Skeletal muscle satellite cell (primary cell): ENCODE measurements at regions not wholly inside any gene's neighbourhood (a gene's known extent, or its start where the extent isn't known, plus 50 kb on each side); places are given as distances from the start of the nearest gene placed in this dataset.

ENCODE experiments used
- H3K27me3 ChIP-seq: 2 replicates; pipeline ENCODE4 v1.7.0; 2013; ENCODE audit warnings: low read length; ENCODE audit not compliant: control insufficient read depth, insufficient read depth
- H3K36me3 ChIP-seq: 2 replicates; pipeline ENCODE4 v1.7.0; 2013; ENCODE audit warnings: mild to moderate bottlenecking, control low read depth, low read length; ENCODE audit not compliant: insufficient read depth
- H3K4me1 ChIP-seq: 2 replicates; pipeline ENCODE4 v1.7.0; 2013; ENCODE audit warnings: low read length; ENCODE audit not compliant: control insufficient read depth, insufficient read depth
- H3K4me2 ChIP-seq: 2 replicates; pipeline ENCODE4 v1.7.0; 2013; ENCODE audit warnings: mild to moderate bottlenecking, low read length
- H3K4me3 ChIP-seq: 2 replicates; pipeline ENCODE4 v1.7.0; 2013; ENCODE audit warnings: low read length
- H3K9ac ChIP-seq: 2 replicates; pipeline ENCODE4 v1.7.0; 2013; ENCODE audit warnings: mild to moderate bottlenecking, low read depth, low read length, moderate library complexity
- H3K9me3 ChIP-seq: replicated peaks from 2 replicates; pipeline ENCODE4 v1.7.0; 2013; ENCODE audit warnings: mild to moderate bottlenecking, control low read depth, low read length

DNA sequence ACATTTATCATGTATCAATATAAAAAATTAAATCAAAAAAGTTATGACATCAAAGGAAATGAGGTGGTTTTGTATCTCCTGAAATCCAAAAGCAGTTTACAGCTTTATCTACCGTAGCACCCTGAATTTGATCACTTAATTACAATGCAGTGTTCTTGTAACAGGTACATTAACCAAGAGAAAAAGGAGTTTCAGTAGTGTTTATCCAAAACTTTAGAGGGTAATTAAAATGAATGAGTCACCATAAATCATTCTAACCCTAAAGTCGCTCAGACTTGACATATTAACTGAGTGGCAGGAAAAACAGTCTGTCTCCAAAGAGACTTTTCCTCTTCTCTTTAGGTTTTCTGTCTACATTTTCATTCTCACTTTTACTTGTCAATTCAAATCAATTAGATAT, 907.6 kb upstream of the EPHA5 start:
- Histone ChIP-seq H3K9me3 (no peaks in the 10 kb centered on the region), H3K27me3 (no peaks in the 10 kb centered on the region), H3K36me3 (no peaks in the 10 kb centered on the region), H3K4me2 (no peak overlapping the region), H3K9ac (no peak overlapping the region), H3K4me1 (peaks cover 40% of the 10 kb centered on the region), H3K4me3 (no peak overlapping the region)

DNA sequence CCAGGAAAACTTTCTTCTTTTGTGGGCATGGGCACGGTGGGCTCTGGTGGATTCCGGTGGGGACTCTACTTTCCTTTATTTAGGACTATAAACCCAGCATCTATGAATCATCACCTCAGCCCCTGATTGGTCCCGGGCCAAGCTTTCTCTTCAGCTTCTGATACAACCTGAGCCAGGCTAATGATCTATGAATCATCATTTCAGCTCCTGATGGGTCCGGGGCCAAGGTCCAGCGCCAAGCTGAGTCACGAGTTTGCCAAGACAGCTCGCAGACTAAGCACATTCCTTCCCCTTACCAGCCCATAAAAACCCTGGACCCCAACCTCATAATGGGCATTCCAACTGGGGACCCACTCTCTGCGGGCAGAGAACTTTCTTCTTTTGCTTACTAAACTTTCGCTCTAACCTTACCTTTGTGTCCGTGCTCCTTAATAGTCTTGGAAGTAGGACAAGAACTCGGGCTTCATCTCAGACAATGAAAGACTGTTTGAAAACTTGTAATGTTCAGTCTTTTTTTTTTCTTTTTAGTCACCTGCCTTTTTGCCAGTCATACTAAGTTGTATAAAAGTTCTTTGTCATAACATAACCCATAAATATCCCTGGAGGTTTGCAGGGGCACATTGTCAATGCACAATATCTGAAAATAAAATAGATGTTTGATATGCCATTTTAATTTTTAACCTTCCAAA, 904.9 kb upstream of the EPHA5 start:
- Histone ChIP-seq H3K27me3 (no peaks in the 10 kb centered on the region), H3K4me3 (peak overlapping the region; percentile 52), H3K36me3 (no peaks in the 10 kb centered on the region), H3K4me1 (peaks cover 43% of the 10 kb centered on the region), H3K9ac (peak overlapping the region; percentile 64), H3K9me3 (no peaks in the 10 kb centered on the region), H3K4me2 (peak overlapping the region; percentile 72)

DNA sequence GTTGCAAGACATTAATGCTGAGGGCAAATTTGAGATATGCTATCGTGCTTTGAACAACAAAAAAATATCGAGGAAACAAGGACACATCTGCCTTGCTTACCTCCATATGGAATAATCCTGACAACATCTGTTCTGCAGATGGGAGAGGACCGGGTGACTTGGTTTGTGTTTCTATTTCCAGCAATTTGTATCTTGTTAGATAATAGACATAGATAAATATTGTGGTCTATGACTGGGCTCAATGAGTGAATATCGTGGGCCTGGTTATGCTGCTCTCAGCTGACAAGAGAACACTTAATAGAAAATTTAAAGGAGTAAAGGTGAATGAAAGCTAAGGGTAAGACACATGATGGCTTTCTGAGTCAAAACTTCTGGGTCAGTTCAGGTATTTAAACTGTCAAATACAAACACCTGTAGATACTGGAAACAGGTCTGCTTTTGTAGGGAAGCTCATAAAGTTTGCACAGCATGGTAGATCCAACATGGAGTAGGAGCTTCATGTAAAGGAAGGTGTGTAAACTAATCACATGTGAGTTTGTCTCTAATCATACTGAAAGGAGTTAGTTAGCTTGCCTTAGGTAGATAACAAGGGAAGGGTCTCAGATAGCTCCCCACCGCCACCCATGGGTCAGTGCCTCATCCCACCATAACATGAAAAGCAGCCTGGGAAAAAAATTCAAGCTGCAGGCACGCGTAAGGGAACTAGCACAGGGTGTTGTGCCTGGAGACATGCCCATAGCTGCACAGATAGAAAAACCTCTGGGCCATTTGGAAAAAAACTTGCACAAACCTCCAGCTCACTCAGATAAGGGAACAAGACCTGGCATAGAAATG, 904.1 kb upstream of the EPHA5 start:
- no peaks in the 10 kb centered on the region for H3K36me3 ChIP-seq
- H3K27me3 ChIP-seq = no peaks in the 10 kb centered on the region
- peak overlapping the region; percentile 64 for H3K9ac ChIP-seq
- H3K4me1 ChIP-seq = peaks cover 43% of the 10 kb centered on the region
- peak overlapping the region; percentile 72 for H3K4me2 ChIP-seq
- no peaks in the 10 kb centered on the region for H3K9me3 ChIP-seq
- H3K4me3 ChIP-seq = peak overlapping the region; percentile 21

DNA sequence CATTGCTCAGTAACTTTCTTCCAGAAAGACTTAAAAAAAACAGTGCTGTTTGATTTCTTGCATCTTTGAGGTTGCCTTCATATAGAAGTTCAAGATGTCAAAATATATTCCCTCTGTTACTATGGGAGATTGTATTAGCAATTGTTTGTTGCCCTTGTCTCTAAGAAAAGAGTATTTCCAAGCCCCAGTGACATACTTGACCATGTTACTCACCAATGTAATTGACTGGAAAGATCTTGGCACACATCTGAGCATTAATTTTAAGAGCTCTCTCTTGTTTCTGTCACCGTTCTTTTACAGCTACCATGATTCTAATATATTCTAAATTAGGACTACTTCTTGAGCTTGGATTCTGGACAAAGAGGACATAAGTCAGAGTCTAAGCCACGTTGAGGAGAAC, 902.7 kb upstream of the EPHA5 start:
- peaks cover 40% of the 10 kb centered on the region for H3K4me1 ChIP-seq
- no peaks in the 10 kb centered on the region for H3K36me3 ChIP-seq
- no peak overlapping the region for H3K4me3 ChIP-seq
- H3K9me3 ChIP-seq = no peaks in the 10 kb centered on the region
- peak overlapping the region; percentile 49 for H3K9ac ChIP-seq
- peak overlapping the region; percentile 46 for H3K4me2 ChIP-seq
- no peaks in the 10 kb centered on the region for H3K27me3 ChIP-seq

DNA sequence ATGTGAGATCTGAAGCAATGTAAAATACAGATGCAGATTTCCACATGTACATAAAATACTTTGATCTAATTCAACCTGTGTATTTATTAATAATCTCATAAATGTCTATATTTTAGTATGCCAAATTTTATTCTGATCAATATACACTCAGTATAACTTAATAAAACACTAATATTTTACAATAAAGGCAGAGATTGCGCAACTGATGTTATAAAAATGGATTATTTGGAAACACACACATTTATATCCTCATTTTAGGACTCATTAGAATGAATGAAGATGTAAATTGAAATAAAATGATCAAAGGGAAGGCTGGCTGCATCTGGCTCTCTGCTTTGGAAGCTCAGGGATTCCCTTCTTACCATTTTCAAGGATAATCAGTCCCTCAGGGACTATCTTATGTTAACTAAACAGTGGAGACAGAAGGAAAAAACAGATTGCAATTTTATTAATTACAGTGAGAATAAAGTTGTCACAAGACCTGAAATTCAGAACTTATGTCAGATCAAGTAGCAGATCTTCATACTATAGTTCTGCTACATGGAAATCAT, 900.9 kb upstream of the EPHA5 start:
- no peak overlapping the region for H3K4me2 ChIP-seq
- no peaks in the 10 kb centered on the region for H3K27me3 ChIP-seq
- H3K9ac ChIP-seq = no peak overlapping the region
- H3K4me1 ChIP-seq = peaks cover 50% of the 10 kb centered on the region
- no peaks in the 10 kb centered on the region for H3K9me3 ChIP-seq
- H3K4me3 ChIP-seq = no peak overlapping the region
- H3K36me3 ChIP-seq = no peaks in the 10 kb centered on the region

DNA sequence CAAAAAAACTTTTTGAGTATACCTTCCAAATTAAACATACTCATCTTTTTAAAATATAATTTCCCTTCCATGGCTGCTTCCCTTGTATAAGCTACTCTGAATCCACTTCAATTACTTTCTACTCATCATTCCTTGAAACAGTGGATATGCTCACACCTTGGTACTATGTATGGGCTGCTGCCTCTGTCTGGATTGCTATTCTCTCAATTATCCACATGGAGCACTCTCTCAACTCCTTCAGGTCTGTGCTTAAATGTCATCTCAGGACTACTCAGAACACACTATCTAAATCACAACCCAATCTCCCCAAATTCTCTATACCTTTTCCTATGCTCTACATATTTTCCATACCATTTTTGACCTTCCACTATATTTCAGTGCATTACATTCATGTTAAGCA, 898.9 kb upstream of the EPHA5 start:
- H3K4me3 ChIP-seq = no peak overlapping the region
- no peaks in the 10 kb centered on the region for H3K9me3 ChIP-seq
- H3K27me3 ChIP-seq = no peaks in the 10 kb centered on the region
- H3K4me2 ChIP-seq = no peak overlapping the region
- H3K36me3 ChIP-seq = no peaks in the 10 kb centered on the region
- H3K9ac ChIP-seq = no peak overlapping the region
- peaks cover 48% of the 10 kb centered on the region for H3K4me1 ChIP-seq

DNA sequence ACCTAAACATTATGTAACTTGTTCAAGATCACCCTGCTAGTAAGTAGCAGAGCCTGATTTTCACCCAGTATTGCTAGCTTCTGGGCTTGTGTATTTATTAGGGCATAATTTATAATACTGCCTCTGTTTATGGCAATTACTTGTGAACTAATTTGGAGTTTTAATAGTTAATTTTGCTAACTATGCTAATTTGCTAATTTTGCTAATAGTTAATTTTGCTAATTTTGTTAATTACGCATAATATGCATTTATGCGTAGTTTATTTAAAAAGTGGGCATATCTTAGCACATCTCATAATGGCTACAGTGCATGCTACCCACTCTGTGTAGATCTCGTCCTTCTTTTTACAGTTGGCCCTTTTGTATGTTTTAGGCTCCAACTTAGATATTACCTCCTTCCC, 898.1 kb upstream of the EPHA5 start:
- Histone ChIP-seq H3K4me2 (no peak overlapping the region), H3K27me3 (no peaks in the 10 kb centered on the region), H3K36me3 (no peaks in the 10 kb centered on the region), H3K4me1 (peaks cover 47% of the 10 kb centered on the region), H3K4me3 (no peak overlapping the region), H3K9ac (no peak overlapping the region), H3K9me3 (no peaks in the 10 kb centered on the region)

DNA sequence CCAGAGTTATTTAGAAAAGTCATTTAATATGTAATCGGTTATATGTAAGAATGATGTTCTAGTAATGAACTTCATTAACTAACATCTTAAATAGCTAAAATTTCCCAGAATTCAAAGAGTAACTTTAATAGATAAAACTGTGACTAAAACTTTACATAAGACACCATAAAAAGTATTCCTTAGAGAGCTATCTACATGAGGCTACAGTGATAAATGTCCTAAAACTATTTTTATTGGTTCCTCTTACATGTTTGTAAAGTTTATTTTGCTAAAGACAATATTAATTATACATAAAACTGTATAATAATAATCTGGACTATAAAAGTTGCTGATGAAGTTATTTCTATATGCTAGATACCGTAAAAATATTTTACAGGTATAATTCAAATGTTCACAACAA, 897.7 kb upstream of the EPHA5 start:
- H3K9ac ChIP-seq = no peak overlapping the region
- no peaks in the 10 kb centered on the region for H3K9me3 ChIP-seq
- H3K27me3 ChIP-seq = no peaks in the 10 kb centered on the region
- H3K4me2 ChIP-seq = no peak overlapping the region
- H3K4me3 ChIP-seq = no peak overlapping the region
- no peaks in the 10 kb centered on the region for H3K36me3 ChIP-seq
- peaks cover 43% of the 10 kb centered on the region for H3K4me1 ChIP-seq

DNA sequence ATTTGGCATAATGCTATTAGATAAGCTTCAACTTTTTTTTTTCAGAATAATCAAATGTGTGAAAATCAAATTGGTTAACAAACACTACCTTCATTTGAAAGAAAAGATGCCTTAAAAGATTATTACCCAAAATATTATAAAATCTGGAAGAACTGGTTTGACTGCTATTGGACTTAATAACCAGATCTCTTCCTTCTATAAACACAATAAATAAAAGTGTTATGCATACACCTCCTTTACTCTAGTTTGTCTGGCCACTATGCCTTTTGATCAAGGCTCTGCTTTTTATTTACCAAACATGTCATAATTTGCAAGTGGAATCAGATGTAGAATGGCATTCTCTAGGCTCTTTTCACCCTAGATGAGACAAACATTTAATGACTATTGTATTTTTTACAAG, 897.3 kb upstream of the EPHA5 start:
- H3K36me3 ChIP-seq = no peaks in the 10 kb centered on the region
- H3K4me3 ChIP-seq = no peak overlapping the region

DNA sequence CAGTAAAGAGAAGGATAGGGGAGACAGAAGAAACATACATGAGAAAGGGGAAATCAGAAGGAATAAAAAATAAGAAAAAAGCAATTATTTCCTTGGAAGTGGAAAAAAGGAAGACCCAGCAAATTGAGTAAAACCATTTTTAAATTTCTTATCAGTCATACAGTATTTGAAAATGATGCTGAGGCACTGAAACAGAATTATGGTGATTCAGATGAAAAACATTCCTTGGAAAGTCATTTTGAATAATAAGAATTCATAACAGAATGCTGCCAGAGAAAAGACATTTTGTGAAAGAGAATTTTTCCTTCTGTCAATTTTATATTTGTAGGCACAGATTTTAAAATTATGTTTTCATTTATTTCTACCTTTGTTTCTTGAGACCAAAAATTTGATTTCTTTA, 895.5 kb upstream of the EPHA5 start:
- H3K4me1 ChIP-seq = peaks cover 39% of the 10 kb centered on the region
- peak overlapping the region; percentile 86 for H3K9ac ChIP-seq
- peak overlapping the region; percentile 50 for H3K4me3 ChIP-seq
- H3K36me3 ChIP-seq = no peaks in the 10 kb centered on the region
- no peaks in the 10 kb centered on the region for H3K27me3 ChIP-seq
- H3K9me3 ChIP-seq = no peaks in the 10 kb centered on the region
- peak overlapping the region; percentile 76 for H3K4me2 ChIP-seq

More for the DNA sequence above, 897.3 kb upstream of the EPHA5 start:
- no peak overlapping the region for H3K9ac ChIP-seq
- H3K9me3 ChIP-seq = no peaks in the 10 kb centered on the region
- H3K4me2 ChIP-seq = no peak overlapping the region
- H3K4me1 ChIP-seq = peaks cover 40% of the 10 kb centered on the region
- no peaks in the 10 kb centered on the region for H3K27me3 ChIP-seq

DNA sequence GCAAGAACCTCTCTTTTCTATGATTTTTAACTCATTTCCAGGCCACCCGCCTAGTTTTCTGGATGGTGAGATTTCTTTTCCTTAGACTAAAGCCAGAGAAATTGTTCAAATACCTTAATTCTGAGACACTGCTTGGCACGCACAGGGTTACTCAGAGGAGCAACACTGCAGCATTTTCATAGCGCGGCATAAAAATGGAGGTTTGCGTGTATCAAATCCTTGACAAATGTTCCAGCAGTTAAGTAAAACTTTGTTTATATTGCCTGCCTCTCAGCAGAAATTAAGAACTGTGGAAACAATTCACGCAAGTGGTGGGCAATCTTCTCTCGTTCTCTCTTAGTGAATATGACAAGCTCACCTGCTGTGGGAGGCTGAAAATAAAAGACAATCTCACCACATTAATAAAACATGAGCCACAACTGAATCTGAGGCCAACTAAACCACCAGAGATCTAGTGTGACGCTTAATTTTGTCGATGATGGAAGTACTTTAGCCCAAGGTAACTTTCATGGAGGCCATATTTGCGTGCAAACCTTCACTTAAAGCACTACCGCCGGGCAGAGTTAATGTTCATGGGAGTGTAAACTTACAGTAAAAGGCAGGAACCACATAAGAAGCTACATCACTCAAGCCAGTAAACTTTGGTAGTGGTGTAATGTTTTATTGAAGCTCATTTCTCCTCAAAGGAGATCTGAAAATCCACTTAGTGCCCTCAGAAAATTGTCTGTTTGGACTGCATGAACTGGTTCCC, 894.8 kb upstream of the EPHA5 start:
- H3K9me3 ChIP-seq = no peaks in the 10 kb centered on the region
- peak overlapping the region; percentile 50 for H3K4me3 ChIP-seq
- H3K4me2 ChIP-seq = peak overlapping the region; percentile 76
- no peaks in the 10 kb centered on the region for H3K27me3 ChIP-seq
- peaks cover 39% of the 10 kb centered on the region for H3K4me1 ChIP-seq
- peak overlapping the region; percentile 86 for H3K9ac ChIP-seq
- no peaks in the 10 kb centered on the region for H3K36me3 ChIP-seq
